Activated gamma-delta T cell treated with Interleukin-2 at 50 U/mL for 16 hours (primary cell): ENCODE measurements at regions not wholly inside any gene's neighbourhood (a gene's known extent, or its start where the extent isn't known, plus 50 kb on each side); places are given as distances from the start of the nearest gene placed in this dataset.

Experiments used
- DNase-seq: peaks from one replicate; pipeline ENCODE4 v3.0.0-alpha.2; 2020

DNA sequence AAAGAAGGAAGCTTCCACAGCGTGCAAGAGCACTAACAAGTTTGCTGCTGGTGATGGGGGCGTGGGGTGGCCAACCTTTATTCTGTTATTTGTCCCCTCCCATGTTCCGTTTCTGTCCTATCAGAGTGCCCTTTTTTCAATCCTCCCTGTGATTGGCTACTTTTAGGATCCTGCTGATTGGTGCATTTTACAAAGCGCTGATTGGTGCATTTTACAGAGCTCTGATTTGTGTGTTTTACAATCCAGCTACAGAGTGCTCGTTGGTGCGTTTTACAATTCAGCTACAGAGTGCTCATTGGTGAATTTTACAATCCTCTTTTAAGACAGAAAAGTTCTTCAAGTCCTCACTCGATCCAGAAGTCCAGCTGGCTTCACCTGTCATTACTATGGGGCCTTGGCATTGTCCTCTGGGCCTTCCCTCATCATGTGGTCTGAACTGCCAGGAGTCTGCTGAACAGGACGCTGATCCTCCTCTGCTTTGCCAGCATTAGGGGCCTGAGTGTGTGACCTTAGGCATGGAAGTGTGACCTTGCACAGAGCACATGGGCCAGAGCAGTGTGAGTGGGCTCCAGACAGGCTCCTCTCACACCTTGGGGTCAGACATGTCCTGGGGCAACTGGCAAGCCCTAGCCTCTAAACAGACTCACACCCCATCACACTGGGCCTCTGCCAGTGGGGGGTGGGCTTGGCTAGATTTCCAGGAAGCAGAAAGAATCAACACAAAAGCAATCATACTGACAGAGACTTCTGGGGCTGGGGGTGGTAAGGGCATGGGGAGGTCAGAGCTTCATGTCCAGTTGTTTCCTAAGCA, 167.4 kb downstream of the PTPN20 start:
- DNase-seq: no peak

DNA sequence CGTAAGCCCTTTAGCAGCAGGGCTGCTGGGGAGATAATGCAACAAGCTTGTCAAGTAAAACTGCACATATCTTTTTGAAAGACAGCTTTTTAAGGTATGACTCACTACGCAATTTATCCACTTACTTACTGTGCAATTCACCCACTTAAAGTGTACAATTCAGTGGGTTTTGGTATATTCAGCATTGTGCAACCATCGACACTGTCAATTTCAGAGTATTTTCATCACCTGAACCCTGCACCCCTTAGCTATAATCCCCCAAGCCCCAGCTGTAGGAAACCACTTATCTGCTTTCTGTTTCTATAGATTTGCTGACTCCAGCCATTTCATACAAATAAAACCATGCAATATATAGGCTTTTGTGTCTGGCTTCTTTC, 168.0 kb downstream of the PTPN20 start:
- no peak for DNase-seq

DNA sequence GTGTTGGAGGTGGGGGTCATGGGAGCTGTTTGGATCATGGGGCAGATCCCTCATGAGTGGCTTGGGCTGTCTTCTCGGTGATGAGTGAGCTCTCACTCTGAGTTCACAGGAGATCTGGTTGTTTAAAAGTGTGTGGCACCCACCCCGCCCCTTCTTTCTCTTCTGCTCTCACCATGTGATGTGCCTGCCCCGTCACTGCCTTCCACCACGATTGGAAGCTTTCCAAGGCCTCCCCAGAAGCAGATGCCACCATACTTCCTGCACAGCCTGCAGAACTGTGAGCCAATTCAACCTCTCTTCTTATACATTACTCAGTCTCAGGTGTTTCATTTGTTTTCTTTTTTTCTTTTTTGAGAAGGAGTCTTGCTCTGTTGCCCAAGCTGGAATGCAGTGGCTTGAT, 170.0 kb downstream of the PTPN20 start:
- no peak for DNase-seq

DNA sequence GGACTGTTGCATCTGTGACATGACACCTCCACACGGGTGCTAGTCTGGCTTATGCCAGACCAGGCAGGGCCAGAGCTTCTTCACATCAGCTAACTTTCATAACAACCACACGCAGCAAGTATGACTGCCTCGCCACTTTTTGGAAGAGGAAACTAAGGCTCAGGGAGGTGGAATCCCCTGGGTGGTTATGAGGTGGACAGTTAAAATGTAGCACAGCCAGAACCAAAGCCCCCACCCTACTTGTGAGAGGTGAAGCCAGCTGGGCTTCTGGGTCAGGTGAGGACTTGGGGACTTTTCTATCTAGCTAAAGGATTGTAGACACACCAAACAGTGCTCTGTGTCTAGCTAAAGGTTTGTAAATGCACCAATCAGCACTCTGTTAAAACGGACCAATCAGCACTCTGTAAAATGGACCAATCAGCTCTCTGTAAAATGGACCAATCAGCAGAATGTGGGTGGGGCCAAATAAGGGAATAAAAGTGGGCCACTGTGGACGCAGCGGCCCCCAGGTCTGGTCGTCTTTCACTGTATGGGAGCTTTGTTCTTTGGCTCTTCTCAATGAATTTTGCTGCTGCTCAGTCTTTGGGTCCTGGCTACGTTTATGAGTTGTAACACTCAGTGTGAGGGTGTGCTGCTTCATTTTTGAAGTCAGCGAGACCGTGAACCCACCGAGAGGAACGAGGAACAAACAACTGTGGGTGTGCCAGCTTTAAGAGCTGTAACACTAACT, 171.0 kb downstream of the PTPN20 start:
- DNase-seq: no peak

DNA sequence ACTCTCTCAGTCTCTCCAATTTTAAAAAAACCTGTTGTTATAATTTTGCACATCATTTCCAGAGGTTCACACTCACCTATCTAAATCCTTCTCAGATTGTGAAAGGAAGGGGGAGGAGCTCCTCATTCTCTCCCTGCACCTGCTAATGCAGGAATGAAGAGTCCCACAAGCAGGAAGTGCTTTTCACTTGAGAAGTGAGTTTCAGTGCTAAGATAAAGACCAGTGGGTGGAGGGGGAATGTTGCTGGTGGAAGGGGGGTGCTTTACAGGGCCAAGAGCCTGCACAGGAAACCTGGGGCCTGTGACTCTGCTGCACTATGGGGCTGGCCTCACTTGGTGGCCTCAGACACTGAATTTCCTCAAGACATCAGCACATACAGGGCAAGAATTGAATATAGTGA, 176.4 kb downstream of the PTPN20 start:
- no peak for DNase-seq

DNA sequence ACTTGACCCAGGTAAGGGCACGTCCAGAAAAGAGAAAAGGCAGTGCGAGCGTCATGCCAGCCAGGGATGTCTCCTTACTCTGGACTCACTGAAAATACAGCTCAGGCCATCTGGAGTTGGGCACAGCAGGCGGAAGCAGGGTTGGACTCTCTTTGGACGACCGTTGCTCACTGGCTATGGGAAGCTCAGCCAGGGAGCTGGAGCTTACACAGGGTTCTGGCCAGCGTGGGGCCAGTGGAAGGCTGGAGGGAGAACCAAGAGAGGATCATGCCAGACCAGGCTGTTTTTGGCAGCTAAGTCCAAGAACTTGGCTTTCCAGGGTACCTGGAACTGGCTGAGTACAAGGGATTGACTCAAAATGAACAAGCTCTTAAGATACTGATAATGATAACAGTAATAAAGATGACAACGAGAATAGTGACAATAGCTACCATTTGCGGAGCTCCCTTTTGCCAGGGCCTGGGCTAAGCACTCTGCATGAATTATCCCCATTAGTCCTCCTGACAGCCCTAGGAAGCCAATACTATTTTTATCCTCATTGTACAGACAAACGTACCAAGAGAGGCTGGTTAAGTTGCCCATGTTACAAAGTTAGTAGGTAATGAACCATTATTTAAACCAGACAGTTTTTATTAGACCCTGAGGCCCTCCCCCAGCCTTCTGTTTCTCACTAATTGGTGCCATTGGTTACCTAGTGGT, 177.6 kb downstream of the PTPN20 start:
- no peak for DNase-seq

DNA sequence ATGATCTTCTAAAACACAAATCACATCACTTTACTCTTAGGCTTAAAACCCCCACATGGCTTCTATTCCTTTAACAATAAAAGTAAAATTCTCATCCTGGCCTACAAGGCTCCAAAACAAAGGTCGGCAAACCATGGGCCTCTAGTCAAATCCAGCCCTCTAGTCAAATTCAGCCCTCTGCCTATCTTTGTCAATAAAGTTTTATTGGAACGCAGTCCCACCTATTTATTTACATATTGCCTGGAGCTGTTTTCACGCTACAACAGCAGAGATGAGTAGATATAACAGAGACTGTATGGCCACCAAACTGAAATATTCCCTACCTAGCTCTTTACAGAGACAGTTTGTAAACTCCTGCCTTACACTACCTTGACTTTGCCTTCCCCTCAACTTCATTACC, 178.8 kb downstream of the PTPN20 start:
- DNase-seq: no peak

DNA sequence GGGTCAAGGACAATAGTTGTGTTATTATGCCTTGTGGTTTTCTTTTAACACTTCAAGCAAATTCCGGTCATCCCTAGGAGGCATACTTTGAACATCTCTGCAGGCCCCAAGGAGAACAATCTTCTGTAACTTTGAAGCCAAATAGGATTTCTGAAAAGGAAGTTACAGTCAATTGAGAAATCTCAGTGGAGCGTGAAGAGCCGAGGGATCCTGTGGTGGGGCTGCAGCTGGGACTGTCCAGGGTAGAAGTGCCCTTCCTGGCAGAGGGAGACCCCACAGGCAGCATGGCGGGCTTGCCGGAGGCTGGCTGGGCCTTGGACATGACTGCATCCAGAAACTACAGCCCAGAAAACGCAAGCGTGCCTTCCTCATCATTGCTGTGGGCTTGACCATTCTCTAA, 179.7 kb downstream of the PTPN20 start:
- no peak for DNase-seq

DNA sequence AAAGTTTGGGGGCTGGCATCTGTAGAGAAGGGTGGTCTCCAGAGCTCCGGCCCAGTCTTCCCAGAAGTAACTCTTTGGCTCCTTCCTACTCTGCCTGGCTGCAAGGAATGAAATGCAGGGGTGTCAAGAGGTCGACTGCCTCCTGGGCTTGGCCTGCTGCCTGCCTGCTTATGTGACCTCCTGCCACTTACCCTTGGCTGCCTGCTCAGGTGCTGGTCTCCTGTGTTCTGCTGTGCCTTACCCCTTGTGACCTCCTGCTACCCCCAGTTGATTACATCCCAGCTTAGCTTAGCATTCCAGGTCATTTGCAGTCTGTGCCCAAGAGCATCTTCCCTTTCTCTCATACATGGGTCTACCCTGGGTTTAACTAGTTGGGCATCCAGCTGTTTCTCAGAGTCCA, 180.2 kb downstream of the PTPN20 start:
- DNase-seq: no peak

DNA sequence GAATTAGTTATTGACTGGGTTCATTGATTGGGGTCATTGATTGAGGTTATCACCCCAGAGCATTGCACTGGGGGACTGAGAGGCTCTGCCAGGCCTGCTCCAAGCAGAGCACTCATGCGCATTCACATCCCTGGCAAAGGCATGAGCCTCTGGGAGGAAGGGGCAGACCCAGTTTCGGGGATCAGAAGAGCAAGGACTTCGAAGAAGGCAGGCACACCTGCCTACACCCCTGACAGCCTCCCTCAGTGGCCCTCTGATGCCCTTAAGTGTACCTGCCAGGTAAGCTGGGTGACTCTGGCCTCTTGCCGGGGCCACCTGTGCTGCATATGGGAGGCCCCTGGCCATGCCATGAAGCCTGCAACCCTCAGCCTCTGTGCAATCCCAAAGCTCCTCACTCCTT, 181.1 kb downstream of the PTPN20 start:
- DNase-seq: no peak

DNA sequence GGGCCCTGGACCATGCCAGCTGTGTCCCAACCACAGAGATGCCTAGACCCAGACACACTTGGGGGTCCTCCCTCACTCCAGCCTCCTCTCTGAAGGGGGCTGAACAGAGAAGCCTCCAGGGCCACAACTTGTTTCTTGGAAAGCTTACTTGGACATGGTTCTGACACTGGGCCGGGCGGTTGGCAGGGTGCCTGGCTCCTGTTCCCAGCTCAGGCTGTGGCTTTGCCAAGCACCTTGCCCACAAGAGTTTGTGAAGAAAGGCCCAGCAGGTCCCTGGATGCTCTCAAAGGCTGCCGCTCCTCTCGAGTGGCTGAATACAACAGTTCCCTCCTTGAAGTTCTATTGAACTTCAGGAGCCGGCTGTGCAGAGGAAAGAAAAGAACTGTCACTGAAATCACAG, 181.6 kb downstream of the PTPN20 start:
- no peak for DNase-seq

DNA sequence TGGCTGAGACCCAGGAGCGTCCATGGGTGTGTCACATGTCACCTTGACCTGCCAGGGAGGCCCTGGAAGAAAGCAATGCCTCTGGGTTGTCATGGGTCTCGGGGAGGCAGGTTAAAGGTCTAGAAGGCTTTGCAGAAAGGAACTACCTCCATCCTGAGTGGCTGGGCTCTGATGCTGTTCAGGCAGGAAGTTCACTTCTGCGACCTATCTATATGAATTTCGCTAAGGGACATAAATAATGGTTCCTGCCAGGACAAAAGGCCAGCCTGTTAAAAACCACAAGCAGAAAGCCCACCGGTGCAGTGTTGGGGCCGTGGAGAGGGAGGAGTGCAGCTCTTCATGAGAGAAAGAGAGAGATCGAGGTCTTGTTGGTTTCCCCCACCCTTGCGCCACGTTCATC, 182.9 kb downstream of the PTPN20 start:
- no peak for DNase-seq

DNA sequence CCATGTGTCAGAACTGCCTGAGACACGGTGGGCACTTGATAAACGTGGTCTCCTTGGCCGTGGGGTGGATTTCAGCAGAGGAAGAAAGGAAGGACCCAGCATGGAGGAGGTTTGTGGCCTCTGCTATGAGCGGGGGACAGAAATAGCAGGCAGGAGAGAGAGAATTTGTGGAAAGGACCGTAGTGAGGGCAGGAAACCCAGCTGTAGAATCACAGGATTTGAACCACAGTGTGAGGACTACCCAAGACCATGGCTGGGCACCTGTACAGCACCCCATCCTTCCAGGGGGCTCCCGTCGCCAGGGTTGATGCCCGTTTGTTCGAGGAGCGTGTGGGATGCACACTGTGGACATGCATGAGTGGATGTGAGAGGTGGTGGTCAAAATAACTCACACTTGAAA, 183.4 kb downstream of the PTPN20 start:
- no peak for DNase-seq

DNA sequence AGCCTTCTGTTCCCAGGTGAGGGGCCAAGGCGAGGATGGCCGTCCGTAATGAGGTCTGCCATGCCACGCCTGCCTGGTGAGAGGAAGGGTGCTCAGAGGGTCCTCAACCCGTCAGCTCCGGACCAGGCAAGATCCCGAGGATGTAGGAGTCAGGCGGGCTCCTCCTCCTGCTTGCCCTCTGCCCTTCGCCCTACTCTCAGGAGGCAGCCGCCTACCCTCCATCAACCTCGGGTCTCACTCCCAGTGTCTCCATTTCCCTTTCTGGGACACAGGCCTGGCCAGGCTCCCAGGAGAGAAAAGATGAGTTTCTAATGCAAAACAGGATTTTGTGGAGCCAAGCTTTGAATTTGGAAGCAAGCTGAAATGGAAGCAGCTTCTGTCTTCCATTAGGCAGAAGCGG, 184.0 kb downstream of the PTPN20 start:
- DNase-seq: no peak

DNA sequence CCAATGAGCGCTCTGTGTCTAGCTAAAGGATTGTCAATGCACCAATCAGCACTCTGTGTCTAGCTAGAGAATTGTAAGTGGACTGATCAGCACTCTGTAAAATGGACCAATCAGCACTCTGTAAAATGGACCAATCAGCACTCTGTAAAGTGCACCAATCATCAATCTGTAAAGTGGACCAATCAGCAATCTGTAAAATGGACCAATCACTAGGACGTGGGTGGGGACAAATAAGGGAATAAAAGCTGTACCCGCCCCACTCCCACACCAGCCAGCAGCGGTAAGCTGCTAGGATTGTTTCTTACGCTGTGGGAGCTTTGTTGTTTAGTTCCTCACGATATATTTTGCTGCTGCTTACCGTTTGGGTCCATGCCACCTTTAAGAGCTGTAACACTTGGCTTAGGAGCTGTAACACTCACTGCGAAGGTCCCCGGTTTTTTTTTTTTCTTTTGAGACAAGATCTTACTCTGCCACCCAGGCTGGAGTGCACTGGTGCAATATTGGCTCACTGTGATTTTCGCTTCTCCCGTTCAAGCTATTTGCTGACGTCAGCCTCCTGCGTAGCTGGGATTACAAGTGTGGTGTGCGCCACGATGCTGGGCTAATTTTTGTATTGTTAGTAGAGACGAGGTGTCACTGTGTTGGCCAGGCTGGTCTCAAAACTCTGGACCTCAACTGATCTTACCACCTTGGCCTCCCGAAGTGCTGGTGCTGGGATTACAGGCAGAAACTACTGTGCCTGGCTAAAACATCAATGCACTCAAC, 184.8 kb downstream of the PTPN20 start:
- no peak for DNase-seq

DNA sequence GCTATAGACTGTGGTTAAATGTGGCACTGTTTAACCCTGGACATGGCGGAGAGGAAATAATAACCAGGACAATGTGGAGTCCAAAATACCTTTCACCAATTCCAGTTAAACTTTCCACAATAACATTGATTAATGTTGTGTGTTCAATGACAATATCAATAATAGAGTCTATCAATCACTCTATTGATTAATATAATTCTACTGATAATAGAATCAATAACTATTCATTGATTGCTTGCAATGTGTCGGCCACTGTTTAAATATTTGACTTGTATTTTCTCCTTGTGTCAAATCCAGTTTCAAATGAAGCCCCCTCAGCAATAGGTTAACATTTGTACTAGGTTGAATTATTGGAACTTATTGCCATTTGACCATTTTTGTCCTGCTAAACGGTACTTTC, 187.0 kb downstream of the PTPN20 start:
- no peak for DNase-seq

DNA sequence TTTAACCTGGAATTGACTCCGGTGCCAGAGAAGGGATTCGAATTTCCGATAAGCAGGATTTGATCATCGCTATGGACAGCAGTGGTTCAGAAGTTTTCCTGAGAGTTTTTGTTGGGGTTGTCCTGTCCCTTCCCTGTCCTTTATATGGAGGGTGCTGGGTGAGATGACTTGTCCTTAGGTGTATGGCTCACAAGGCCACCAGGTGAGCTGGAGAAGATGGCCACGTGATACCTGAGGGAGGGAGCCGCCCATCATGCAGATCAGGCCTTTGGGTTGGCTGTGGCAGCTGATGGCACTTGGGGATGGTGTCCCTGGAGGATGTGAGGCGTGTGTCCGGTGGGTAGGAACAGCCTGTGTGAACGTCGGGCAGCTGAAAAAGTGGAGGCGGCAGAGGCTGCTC, 187.7 kb downstream of the PTPN20 start:
- no peak for DNase-seq

DNA sequence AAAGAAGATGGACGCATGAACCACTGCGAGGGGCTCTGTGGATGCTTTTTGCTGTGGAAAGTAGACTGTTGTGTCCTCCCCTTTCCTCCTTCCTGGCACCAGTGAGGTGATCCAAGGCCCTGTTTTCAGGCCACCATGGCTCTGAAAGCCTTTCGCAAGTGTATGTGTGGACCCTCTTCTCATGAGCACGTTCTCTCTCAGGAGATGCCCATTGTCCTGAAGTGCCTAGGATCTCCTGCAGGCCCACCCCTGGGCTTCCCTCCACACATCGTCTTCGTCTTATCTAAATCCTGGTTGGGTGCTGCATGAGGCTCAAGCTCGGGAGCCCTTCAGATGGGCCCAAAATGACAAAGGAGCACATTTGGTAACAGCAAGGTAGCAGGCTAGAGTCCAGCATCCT, 188.2 kb downstream of the PTPN20 start:
- no peak for DNase-seq

DNA sequence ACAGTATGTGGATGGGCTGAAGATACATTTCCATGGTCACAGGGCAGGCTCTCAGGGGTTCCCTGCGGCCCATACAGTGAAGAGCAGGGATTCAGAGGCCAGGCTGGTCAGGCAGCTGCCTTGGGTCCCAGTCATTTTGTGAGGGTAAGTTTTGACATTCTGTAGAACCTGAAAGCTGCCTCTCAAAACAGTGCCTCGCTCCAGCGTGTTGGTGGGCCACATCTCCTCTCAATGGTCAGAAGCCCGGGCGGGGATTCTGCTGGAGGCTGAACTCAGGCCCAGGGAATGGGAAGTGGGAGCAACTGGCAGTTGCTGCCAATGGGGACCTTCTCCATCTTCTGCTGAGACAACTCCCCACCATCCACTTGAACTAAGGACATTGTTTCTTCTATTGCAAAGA, 190.0 kb downstream of the PTPN20 start:
- DNase-seq: no peak

DNA sequence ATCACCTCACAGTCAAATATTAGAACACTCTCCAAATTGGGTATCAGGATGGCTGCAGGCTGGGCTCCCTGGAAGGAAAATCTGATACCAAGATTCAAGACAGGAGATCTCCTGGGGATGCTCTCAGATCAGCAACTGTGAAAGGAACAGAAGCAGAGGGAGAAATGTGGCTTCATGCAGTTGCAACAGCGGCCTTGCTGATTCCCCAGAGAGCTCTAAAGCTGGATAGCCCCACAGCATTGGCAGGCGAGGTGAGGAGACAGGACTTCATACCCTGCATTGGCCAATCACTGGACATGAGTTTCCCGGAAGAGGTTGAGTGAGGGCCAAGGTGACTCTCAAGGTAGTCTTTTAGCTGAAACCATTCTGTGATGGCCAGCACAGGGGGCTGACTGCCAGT, 190.6 kb downstream of the PTPN20 start:
- DNase-seq: no peak

DNA sequence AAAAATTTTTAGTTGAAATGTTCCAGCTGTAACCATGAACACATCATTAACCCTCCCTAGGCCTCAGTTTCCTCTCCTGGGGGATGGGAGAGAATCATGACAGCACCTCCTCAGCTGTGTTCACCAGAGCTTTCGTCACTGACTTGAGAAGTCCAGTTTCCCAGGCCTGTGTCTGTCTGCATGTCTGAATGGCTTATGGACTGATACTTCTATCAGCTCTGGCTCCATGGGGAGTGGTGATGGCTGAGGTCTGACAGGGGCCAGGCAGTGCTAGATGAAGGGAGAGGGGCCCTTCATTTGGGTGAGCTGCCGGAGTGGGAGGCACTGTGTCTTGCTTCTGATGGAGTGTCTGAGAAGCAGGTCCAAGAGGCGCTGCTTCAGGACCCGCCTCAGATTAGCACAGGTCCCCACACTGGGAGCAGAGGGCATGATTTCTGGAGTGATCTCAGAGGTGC, 192.9 kb downstream of the PTPN20 start:
- DNase-seq: no peak

DNA sequence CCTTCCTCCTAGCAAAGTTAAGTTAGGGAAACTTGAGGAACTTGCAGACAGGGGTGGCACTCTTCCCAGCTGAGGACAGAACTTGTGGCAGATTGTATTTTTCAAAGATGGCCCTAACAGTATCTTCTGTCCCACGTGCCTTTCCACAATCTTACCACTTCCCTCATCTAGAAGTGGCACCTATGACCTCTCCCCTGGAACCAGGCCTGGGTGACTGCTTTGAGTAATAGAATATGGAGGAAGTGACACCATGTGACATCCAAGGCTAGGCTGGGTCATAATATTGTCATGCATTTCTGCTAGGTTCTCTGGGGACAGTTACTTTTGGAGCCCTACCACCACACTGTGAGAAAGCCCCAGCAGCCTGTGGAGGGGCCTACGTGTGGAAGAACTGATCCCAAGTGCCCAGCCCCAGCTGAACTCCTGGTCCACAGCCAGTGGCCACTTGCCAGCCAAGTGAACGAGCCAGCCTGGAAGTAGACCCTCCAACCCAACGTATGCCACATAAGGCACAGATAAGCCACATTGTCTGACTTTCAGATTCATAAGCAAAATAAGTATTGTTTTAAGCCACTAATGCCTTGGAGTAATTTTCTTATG, 193.7 kb downstream of the PTPN20 start:
- no peak for DNase-seq
